Sciatic nerve (tissue), 2 donors: ENCODE measurements at regions not wholly inside any gene's neighbourhood (a gene's known extent, or its start where the extent isn't known, plus 50 kb on each side); places are given as distances from the start of the nearest gene placed in this dataset.

Source experiments
- ATAC-seq: fragments of 200-7000 bp; cut with Tn5 transposase; one replicate; pipeline ENCODE4 v1.9.1; 2020; ENCODE audit warnings: mild to moderate bottlenecking, moderate library complexity
- DNase-seq: peaks from one replicate; pipeline ENCODE4 v3.0.0-alpha.2; 2020; ENCODE audit warnings: low spot score
- intact Hi-C: fragments of 100-400 bp; cut with DNase I; formaldehyde crosslinking; loops from one replicate; pipeline ENCODE4 v1.14.2; 2022
- donor health status: DM: no; HTN: no; CAD: no.
- donor health status: DM: no; HTN: no; CAD: no.

DNA sequence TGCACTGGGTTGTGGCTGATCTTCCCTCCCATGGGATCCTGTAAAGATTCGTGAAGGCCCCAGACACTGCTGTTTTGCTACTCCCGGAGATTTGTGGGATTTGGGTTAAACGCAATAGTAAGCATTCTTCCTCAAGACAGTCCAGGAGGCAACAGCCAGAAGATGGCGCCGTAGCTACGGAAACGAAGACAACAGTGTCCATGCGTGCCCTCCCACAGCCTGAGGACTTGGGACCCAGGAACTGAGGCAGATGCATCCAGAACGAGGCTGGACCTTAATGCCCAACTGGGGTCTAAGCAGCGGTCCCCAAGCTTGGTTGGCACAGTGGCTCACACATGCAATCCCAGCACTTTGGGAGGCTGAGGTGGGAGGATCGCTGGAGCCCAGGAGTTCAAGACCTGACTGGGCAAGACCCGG lies 57.6 kb upstream of the ZNF507 start:
- intact Hi-C loops = no loop called here
- ATAC-seq = peak; percentile 96
- peak; percentile 90 for DNase-seq

DNA sequence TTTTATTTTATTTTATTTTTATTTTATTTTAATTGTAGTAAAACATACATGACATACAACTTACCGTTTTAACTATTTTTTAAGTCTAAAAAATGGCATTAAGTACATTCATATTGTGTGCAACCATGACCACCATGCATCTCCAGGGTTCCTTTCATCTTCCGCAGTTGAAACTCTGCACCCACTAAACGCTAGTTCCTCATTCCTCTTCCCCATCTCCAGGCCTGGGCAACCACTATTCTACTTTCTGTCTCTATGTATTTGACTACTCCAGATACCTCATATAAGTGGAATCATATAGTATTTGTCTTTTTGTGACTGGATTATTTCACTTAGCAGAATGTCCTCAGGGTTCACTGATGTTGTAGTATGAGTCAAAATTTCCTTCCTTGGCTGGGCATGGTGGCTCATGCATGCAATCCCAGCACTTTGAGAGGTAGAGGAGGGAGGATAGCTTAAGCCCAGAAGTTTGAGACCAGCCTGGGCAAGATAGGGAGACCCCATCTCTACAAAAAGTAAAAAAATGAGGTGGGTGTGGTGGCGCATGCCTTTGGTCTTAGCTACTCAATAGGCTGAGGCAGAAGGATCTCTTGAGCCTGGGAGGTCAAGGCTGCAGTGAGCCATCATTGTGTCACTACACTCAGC lies 55.7 kb upstream of the ZNF507 start:
- DNase-seq = no peak
- intact Hi-C loops = no loop called here
- no peak for ATAC-seq

DNA sequence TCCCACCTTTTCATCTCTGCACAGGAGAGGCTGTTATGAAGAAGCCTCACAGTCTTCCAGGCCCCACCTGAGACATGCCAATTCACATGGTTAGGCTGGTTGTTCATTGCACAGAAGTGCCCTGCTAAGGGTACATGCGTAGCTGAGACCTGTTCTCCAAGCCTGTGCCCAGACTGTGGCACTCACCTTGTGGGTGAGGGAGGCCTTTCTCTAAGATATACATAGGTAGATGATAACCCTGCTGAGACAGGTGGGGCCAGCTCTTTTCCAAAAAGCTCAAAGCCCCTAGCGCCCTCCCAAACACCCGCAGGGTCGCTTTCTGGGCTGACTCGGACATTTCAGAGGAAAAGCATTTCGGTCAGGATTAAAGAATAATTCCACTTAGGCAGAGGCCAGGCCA lies 53.5 kb upstream of the ZNF507 start:
- intact Hi-C loops = no loop called here
- ATAC-seq = no peak
- DNase-seq = no peak

DNA sequence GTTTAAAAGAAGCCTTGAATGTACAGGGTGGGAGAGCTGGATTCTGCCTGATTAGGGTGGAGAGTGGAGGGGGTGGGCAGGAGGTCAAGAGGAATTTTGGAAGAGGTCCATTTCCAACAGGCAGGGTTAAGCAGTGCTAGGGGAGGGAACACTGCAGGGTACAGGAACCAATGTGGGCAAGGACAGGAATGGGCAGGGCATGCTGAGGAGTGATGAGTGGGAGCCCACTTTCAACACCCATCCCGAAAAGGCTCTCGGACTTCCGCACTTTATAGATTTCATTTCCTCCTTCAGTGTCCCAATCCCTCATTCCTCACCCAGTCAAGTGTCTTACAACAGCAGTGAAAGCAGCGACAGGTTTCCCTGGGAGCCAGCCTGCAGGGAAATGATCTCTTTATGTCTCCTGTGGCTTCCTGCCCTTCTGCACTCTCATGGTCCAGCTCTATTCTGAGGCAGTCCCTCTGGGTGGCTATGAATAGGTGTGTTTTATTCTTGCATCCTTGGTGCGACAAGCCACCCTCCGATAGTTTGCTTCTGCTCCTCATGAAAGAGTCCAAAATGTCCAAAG lies 50.5 kb upstream of the ZNF507 start:
- intact Hi-C loops = no loop called here
- DNase-seq (no peak), ATAC-seq (no peak)
